SK-N-SH treated with all-trans-retinoic acid at 6 μM for 48 hours (cell line): ENCODE measurements at regions not wholly inside any gene's neighbourhood (a gene's known extent, or its start where the extent isn't known, plus 50 kb on each side); places are given as distances from the start of the nearest gene placed in this dataset.

ENCODE experiments used
- ATAC-seq: fragments of 200-7000 bp; cut with Tn5 transposase; 3 replicates; pipeline ENCODE4 v1.9.1; 2020; ENCODE audit warnings: mild to moderate bottlenecking, moderate library complexity
- ARNTL ChIP-seq: fragments of 450-650 bp; formaldehyde crosslinking; IDR thresholded peaks from 2 replicates; pipeline ENCODE4 v1.5.0; 2020; ENCODE audit warnings: low read depth, mild to moderate bottlenecking, moderate library complexity, borderline replicate concordance
- BACH2 ChIP-seq: fragments of 250-450 bp; sonication (Bioruptor Pico); IDR thresholded peaks from 2 replicates; pipeline ENCODE4 v1.9.0; 2021; ENCODE audit warnings: mild to moderate bottlenecking, borderline replicate concordance
- CSDC2 ChIP-seq: fragments of 250-450 bp; sonication (Bioruptor Pico); IDR thresholded peaks from 2 replicates; pipeline ENCODE4 v1.5.0; 2020; ENCODE audit warnings: mild to moderate bottlenecking, moderate library complexity
- GLIS3 ChIP-seq: fragments of 250-450 bp; sonication (Bioruptor Pico); IDR thresholded peaks from 2 replicates; pipeline ENCODE4 v1.5.0; 2020; ENCODE audit warnings: mild to moderate bottlenecking, moderate library complexity
- ISL1 ChIP-seq: fragments of 250-450 bp; sonication (Bioruptor Pico); IDR thresholded peaks from 2 replicates; pipeline ENCODE4 v2.1.2; 2022; ENCODE audit warnings: mild to moderate bottlenecking, moderate library complexity
- OSR1 ChIP-seq: fragments of 250-450 bp; sonication (Bioruptor Pico); IDR thresholded peaks from 2 replicates; pipeline ENCODE4 v1.8.0; 2022; ENCODE audit warnings: moderate library complexity, mild to moderate bottlenecking, inconsistent platforms
- SNAI2 ChIP-seq: fragments of 250-450 bp; sonication (Bioruptor Pico); IDR thresholded peaks from 2 replicates; pipeline ENCODE4 v1.5.0; 2020; ENCODE audit warnings: mild to moderate bottlenecking, moderate library complexity
- TCF4 ChIP-seq: fragments of 250-450 bp; sonication (Bioruptor Pico); IDR thresholded peaks from 2 replicates; pipeline ENCODE4 v1.8.0; 2021; ENCODE audit warnings: mild to moderate bottlenecking, moderate library complexity, borderline replicate concordance
- ZC3H10 ChIP-seq: fragments of 250-450 bp; sonication (Bioruptor Pico); IDR thresholded peaks from 2 replicates; pipeline ENCODE4 v1.5.1; 2021; ENCODE audit warnings: mild to moderate bottlenecking, moderate library complexity
- ZFP3 ChIP-seq: fragments of 250-450 bp; sonication (Bioruptor Pico); IDR thresholded peaks from 2 replicates; pipeline ENCODE4 v1.5.0; 2020; ENCODE audit warnings: mild to moderate bottlenecking, moderate library complexity
- ZFP30 ChIP-seq: fragments of 450-650 bp; formaldehyde crosslinking; IDR thresholded peaks from 2 replicates; pipeline ENCODE4 v1.5.0; 2022; ENCODE audit warnings: mild to moderate bottlenecking, moderate library complexity
- ZNF565 ChIP-seq: fragments of 450-650 bp; formaldehyde crosslinking; conservative IDR thresholded peaks from 2 replicates; pipeline ENCODE4 v1.5.0; 2020; ENCODE audit warnings: low read depth, mild to moderate bottlenecking, moderate library complexity
- ZNF70 ChIP-seq: fragments of 450-650 bp; formaldehyde crosslinking; IDR thresholded peaks from 2 replicates; pipeline ENCODE4 v1.5.0; 2020; ENCODE audit warnings: mild to moderate bottlenecking, moderate library complexity
- TF ChIP-seq, protein P1 (sequence below): fragments of 250-450 bp; sonication (Bioruptor Pico); IDR thresholded peaks from 2 replicates; pipeline ENCODE4 v1.5.1; 2021; ENCODE audit warnings: mild to moderate bottlenecking, moderate library complexity
- TF ChIP-seq, protein P2 (sequence below): fragments of 250-450 bp; sonication (Bioruptor Pico); IDR thresholded peaks from 2 replicates; pipeline ENCODE4 v1.8.0; 2020; ENCODE audit warnings: mild to moderate bottlenecking, moderate library complexity, borderline replicate concordance

DNA sequence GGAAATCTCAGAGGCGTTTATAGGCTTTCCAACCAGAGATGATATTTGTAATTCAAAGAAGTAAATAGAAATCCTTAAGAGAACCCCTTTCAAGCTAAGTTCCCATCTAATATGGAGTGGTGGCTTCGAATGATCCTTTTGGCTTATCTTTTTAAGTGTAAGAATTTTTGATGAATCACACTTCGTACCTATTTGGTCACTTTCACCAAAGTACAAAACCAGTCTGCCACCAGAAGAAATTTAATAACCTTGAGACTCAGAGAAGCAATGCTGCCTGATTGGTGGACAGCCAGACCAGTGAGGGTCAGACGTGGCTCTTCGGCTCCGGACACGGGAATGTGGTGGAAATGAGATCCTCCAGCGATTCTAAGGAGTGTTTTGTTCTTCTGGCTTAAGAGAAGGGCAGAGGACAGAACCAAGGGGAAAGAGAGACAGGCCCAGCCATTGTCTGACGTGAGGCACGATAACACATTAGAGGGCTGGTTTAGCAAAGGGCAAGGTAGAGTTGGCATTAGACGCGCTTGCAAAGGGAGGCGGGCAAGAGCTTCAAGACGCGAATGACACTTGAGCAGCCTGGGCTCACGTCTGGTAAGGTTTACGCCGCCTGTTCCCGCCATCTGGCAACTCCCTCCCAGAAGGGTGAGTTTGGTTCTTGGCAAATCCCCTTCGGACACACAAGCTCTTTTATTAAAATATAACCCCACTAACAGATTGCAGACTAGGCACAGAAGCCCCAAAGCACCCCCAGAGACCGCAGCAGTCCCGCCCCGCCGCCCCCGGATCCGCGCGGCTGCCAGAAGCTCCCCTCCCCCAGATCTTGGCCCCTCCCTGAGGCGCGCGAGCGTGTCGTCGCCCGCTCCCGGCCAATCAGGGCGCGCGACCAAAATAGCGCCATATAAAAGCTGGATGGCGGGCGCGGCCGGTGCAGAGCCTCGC, 50.0 kb upstream of the EZR start:
- TF ChIP-seq, protein P1, sequence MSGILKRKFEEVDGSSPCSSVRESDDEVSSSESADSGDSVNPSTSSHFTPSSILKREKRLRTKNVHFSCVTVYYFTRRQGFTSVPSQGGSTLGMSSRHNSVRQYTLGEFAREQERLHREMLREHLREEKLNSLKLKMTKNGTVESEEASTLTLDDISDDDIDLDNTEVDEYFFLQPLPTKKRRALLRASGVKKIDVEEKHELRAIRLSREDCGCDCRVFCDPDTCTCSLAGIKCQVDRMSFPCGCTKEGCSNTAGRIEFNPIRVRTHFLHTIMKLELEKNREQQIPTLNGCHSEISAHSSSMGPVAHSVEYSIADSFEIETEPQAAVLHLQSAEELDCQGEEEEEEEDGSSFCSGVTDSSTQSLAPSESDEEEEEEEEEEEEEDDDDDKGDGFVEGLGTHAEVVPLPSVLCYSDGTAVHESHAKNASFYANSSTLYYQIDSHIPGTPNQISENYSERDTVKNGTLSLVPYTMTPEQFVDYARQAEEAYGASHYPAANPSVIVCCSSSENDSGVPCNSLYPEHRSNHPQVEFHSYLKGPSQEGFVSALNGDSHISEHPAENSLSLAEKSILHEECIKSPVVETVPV (CRISPR knock-in tag), result no peak
- TF ChIP-seq ISL1 (no peak), ARNTL (CRISPR knock-in tag) (no peak), ZNF565 (no peak), SNAI2 (CRISPR knock-in tag) (no peak), ZFP3 (CRISPR knock-in tag) (no peak), BACH2 (CRISPR knock-in tag) (no peak), ZFP30 (CRISPR knock-in tag) (no peak), OSR1 (CRISPR knock-in tag) (no peak), TCF4 (CRISPR knock-in tag) (no peak), ZC3H10 (CRISPR knock-in tag) (no peak), CSDC2 (CRISPR knock-in tag) (no peak), ZNF70 (no peak), GLIS3 (no peak)
- TF ChIP-seq, protein P2, sequence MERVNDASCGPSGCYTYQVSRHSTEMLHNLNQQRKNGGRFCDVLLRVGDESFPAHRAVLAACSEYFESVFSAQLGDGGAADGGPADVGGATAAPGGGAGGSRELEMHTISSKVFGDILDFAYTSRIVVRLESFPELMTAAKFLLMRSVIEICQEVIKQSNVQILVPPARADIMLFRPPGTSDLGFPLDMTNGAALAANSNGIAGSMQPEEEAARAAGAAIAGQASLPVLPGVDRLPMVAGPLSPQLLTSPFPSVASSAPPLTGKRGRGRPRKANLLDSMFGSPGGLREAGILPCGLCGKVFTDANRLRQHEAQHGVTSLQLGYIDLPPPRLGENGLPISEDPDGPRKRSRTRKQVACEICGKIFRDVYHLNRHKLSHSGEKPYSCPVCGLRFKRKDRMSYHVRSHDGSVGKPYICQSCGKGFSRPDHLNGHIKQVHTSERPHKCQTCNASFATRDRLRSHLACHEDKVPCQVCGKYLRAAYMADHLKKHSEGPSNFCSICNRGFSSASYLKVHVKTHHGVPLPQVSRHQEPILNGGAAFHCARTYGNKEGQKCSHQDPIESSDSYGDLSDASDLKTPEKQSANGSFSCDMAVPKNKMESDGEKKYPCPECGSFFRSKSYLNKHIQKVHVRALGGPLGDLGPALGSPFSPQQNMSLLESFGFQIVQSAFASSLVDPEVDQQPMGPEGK (CRISPR knock-in tag), result no peak
- no peak; the same call in 2 of the 3 replicates for ATAC-seq
